ENCODE measurements at regions not wholly inside any gene's neighbourhood (a gene's known extent, or its start where the extent isn't known, plus 50 kb on each side); places are given as distances from the start of the nearest gene placed in this dataset.

GRCh38 chr4:11297201-11297600 lies 131.5 kb downstream of the HS3ST1 start:
- H3K36me3 ChIP-seq (ENCODE audit: control insufficient read depth, insufficient read depth, low read length) = no peaks in the 10 kb centered on the region

More at GRCh38 chr4:11297201-11297600, 131.5 kb downstream of the HS3ST1 start:
- Histone ChIP-seq H4K91ac (ENCODE audit: insufficient read depth, low read depth, low read length) (no peak overlapping the region), H3K23ac (ENCODE audit: low read depth, low read length) (no peak overlapping the region), H4K8ac (ENCODE audit: low read depth in 2 of 2, low read length in 2 of 2) (no peak overlapping the region), H3K79me1 (ENCODE audit: low read depth in 1 of 2, low read length in 2 of 2) (no peaks in the 10 kb centered on the region), H3K9me1 (ENCODE audit: insufficient read depth, low read length) (no peaks in the 10 kb centered on the region), H2BK120ac (ENCODE audit: low read depth, low read length) (no peak overlapping the region), H3K27ac (ENCODE audit: insufficient read depth, low read length) (no peak overlapping the region), H2AK9ac (replicated peaks; ENCODE audit: low read depth, low read length, poor library complexity) (no peak overlapping the region), H2BK15ac (ENCODE audit: low read depth, low read length) (no peak overlapping the region), H3K27me3 (ENCODE audit: control insufficient read depth, insufficient read depth, low read length) (no peaks in the 10 kb centered on the region), H3K4ac (ENCODE audit: low read depth, low read length) (no peak overlapping the region), H3K9ac (ENCODE audit: low read depth, low read length) (no peak overlapping the region), H2AFZ (replicated peaks; ENCODE audit: low read length, poor library complexity) (no peak overlapping the region), H2BK20ac (ENCODE audit: low read depth, low read length) (no peak overlapping the region), H2AK5ac (ENCODE audit: low read depth, low read length) (no peak overlapping the region), H4K20me1 (ENCODE audit: insufficient read depth, low read length) (no peaks in the 10 kb centered on the region), H3K56ac (ENCODE audit: extremely low read depth, insufficient read depth, low read length) (no peak overlapping the region), H3K4me1 (ENCODE audit: control insufficient read depth, insufficient read depth, low read length) (no peaks in the 10 kb centered on the region), H3K4me2 (ENCODE audit: low read depth, low read length) (no peak overlapping the region), H3K4me3 (ENCODE audit: insufficient read depth, low read depth, low read length) (no peak overlapping the region), H3K9me3 (ENCODE audit: control insufficient read depth, insufficient read depth, low read length) (no peaks in the 10 kb centered on the region), H2BK5ac (ENCODE audit: low read depth, low read length, poor library complexity, severe bottlenecking) (no peak overlapping the region), H3K18ac (ENCODE audit: low read depth, low read length) (no peak overlapping the region), H4K5ac (ENCODE audit: low read depth, low read length) (no peak overlapping the region), H3K14ac (replicated peaks; ENCODE audit: low read depth, low read length) (no peak overlapping the region)
- ChIA-PET CTCF (no interaction called here), POLR2A (ENCODE audit: unreplicated experiment) (no interaction called here)
- no CpG with 5 or more reads among the region's 4 CpGs for WGBS, 2 experiments (ENCODE audit: extremely low coverage in 2 of 2, insufficient read length in 1 of 2)
- no peak for ATAC-seq (ENCODE audit: low read depth)
- BruUV-seq (replicated peaks) = no TSS peak
- DNase-seq = no peak
- dilution Hi-C loops (cut with HindIII; ENCODE audit: low sequenced_read_pairs, unreplicated experiment) = no loop called here
- intact Hi-C loops (cut with micrococcal nuclease) = no loop called here
- no peak for TF ChIP-seq CHD1 (IDR thresholded peaks at IDR 0.05; ENCODE audit: low read depth, low read length)
- TF ChIP-seq CTCF (conservative IDR thresholded peaks at IDR 0.05; ENCODE audit: low read depth, low read length) = no peak
- TF ChIP-seq ELK1 (IDR thresholded peaks at IDR 0.05; ENCODE audit: borderline replicate concordance, low read depth, low read length) = no peak
- no peak for TF ChIP-seq SMC3 (IDR thresholded peaks at IDR 0.05; ENCODE audit: low read depth, low read length)
- TF ChIP-seq MAZ (IDR thresholded peaks at IDR 0.05; ENCODE audit: borderline replicate concordance, low read depth, low read length) = no peak
- no peak for TF ChIP-seq CEBPB (IDR thresholded peaks at IDR 0.05; ENCODE audit: low read depth, low read length)
- no peak for TF ChIP-seq MAFK (IDR thresholded peaks at IDR 0.05; ENCODE audit: low read depth, low read length)
- no peak for TF ChIP-seq NFE2L2 (IDR thresholded peaks at IDR 0.05; ENCODE audit: low read depth, low read length)
- no peak for TF ChIP-seq POLR2A (IDR thresholded peaks at IDR 0.05; ENCODE audit: low read depth, low read length)
- no peak for TF ChIP-seq RFX5 (IDR thresholded peaks at IDR 0.05; ENCODE audit: low read depth, low read length)
- TF ChIP-seq RAD21 (IDR thresholded peaks at IDR 0.05; ENCODE audit: low read length) = no peak
- TF ChIP-seq USF2 (IDR thresholded peaks at IDR 0.05; ENCODE audit: low read depth, low read length) = no peak
- no peak for TF ChIP-seq FOS (IDR thresholded peaks at IDR 0.05; ENCODE audit: low read depth, low read length)
- no peak for TF ChIP-seq RCOR1 (IDR thresholded peaks at IDR 0.05; ENCODE audit: insufficient replicate concordance, low read length)
- no peak for TF ChIP-seq MXI1 (IDR thresholded peaks at IDR 0.05; ENCODE audit: borderline replicate concordance, low read depth, low read length)
- TF ChIP-seq BHLHE40 (IDR thresholded peaks at IDR 0.05; ENCODE audit: low read depth, low read length) = no peak
- in situ Hi-C loops (cut with MboI; ENCODE audit: low sequenced_read_pairs) = no loop called here

Measured in IMR-90 (cell line).